SK-N-SH (cell line): ENCODE measurements at regions not wholly inside any gene's neighbourhood (a gene's known extent, or its start where the extent isn't known, plus 50 kb on each side); places are given as distances from the start of the nearest gene placed in this dataset.
"Not testable (repeated sequence)": the region's sequence is repeated elsewhere in the genome, so short reads cannot be mapped to it uniquely, and the experiment has no call there.

Experiments used
- CTCF ChIA-PET: fragments of 300-600, 350-600 bp; formaldehyde crosslinking; extraction: SDS; loops from one replicate; lab custom pipeline; 2021; lab: Yijun Ruan, JAX
- POLR2A ChIA-PET: fragments of 350-600 bp; sonication (Branson Sonifier 250); formaldehyde crosslinking; extraction: SDS; loops from one replicate; lab custom pipeline; 2020; ENCODE audit warnings: antibody characterized with exemption, inconsistent platforms; lab: Yijun Ruan, JAX
- DNase-seq: peaks from one replicate; pipeline ENCODE4 v3.0.0; 2012
- H2AFZ ChIP-seq: fragments of 200-600 bp; sonication (generic); 2 replicates; pipeline ENCODE4 v1.8.1; 2016; ENCODE audit warnings: antibody characterized with exemption, mild to moderate bottlenecking, low read depth
- H3F3A ChIP-seq: fragments of 200-600 bp; sonication (generic); replicated peaks from 2 replicates; pipeline ENCODE3; 2016; ENCODE audit warnings: antibody characterized with exemption, mild to moderate bottlenecking; ENCODE audit not compliant: insufficient read depth
- H3K27ac ChIP-seq, 2 experiments: fragments of 200-500 bp in 1 of 2; fragments of 200-600 bp in 1 of 2; sonication (Bioruptor generic) in 1 of 2; sonication (generic), shearing (Covaris generic) in 1 of 2; 2 replicates each; pipeline versions ENCODE4 v1.5.1 to v1.6.1; 2014 to 2016; ENCODE audit warnings: low read depth in 2 of 2, inconsistent platforms in 1 of 2, low read length in 1 of 2, mild to moderate bottlenecking in 1 of 2, mixed read lengths in 1 of 2
- H3K27me3 ChIP-seq: fragments of 200-600 bp; sonication (generic), shearing (Covaris generic); 2 replicates; pipeline ENCODE4 v1.6.1; 2016; ENCODE audit warnings: mixed run types; ENCODE audit not compliant: insufficient read depth
- H3K36me3 ChIP-seq, 2 experiments: fragments of 200-500 bp in 1 of 2; fragments of 200-600 bp in 1 of 2; sonication (Bioruptor generic) in 1 of 2; sonication (generic) in 1 of 2; replicated peaks in 1 of 2; 2 replicates each; pipeline versions ENCODE3 to v1.5.1; 2014 to 2016; ENCODE audit warnings: low read length in 1 of 2, mild to moderate bottlenecking in 1 of 2; ENCODE audit not compliant: insufficient read depth in 2 of 2, control insufficient read depth in 1 of 2
- H3K4me1 ChIP-seq, 2 experiments: fragments of 200-500 bp in 1 of 2; fragments of 200-600 bp in 1 of 2; sonication (Bioruptor generic) in 1 of 2; sonication (generic), shearing (Covaris generic) in 1 of 2; 2 replicates each; pipeline versions ENCODE4 v1.5.1 to v1.6.1; 2014 to 2016; ENCODE audit warnings: low read depth in 1 of 2, low read length in 1 of 2, mixed run types in 1 of 2; ENCODE audit not compliant: insufficient read depth in 2 of 2, control insufficient read depth in 1 of 2
- H3K4me2 ChIP-seq: fragments of 200-600 bp; sonication (generic), shearing (Covaris generic); 2 replicates; pipeline ENCODE4 v1.6.1; 2017; ENCODE audit warnings: mixed run types
- H3K4me3 ChIP-seq, 2 experiments: fragments of 200-500 bp in 1 of 2; fragments of 200-600 bp in 1 of 2; sonication (Bioruptor generic) in 1 of 2; sonication (generic), shearing (Covaris generic) in 1 of 2; 2 replicates each; pipeline versions ENCODE4 v1.5.1 to v1.8.1; 2014 to 2016; ENCODE audit warnings: low read depth in 2 of 2, inconsistent platforms in 1 of 2, low read length in 1 of 2, mild to moderate bottlenecking in 1 of 2, mixed read lengths in 1 of 2, moderate library complexity in 1 of 2
- H3K79me2 ChIP-seq: fragments of 200-600 bp; sonication (generic); 2 replicates; pipeline ENCODE4 v1.8.1; 2017; ENCODE audit warnings: mild to moderate bottlenecking; ENCODE audit not compliant: insufficient read depth
- H3K9ac ChIP-seq: fragments of 200-600 bp; sonication (generic); 2 replicates; pipeline ENCODE4 v1.6.1; 2017; ENCODE audit warnings: mixed run types
- H3K9me2 ChIP-seq: fragments of 200-600 bp; sonication (generic); 2 replicates; pipeline ENCODE4 v1.6.1; 2017; ENCODE audit warnings: mixed run types
- H3K9me3 ChIP-seq: fragments of 200-600 bp; sonication (generic); 2 replicates; pipeline ENCODE4 v1.6.1; 2017; ENCODE audit warnings: mixed run types, mild to moderate bottlenecking, moderate library complexity
- H4K20me1 ChIP-seq: fragments of 200-600 bp; sonication (generic); 2 replicates; pipeline ENCODE4 v1.6.1; 2017; ENCODE audit warnings: mild to moderate bottlenecking, mixed run types; ENCODE audit not compliant: insufficient read depth
- FOSL2 ChIP-seq: IDR thresholded peaks from 2 replicates; pipeline ENCODE4 v1.4.0; 2012; ENCODE audit warnings: low read depth, mild to moderate bottlenecking, moderate library complexity, borderline replicate concordance
- JUND ChIP-seq: IDR thresholded peaks from 2 replicates; pipeline ENCODE4 v1.4.0; 2012
- MEF2A ChIP-seq: IDR thresholded peaks from 2 replicates; pipeline ENCODE4 v1.4.0; 2012; ENCODE audit warnings: low read depth, borderline replicate concordance
- PBX3 ChIP-seq: IDR thresholded peaks from 2 replicates; pipeline ENCODE4; 2012
- TCF12 ChIP-seq: IDR thresholded peaks from 2 replicates; pipeline ENCODE4 v1.4.0; 2012
- YY1 ChIP-seq: IDR thresholded peaks from 2 replicates; pipeline ENCODE4 v1.4.0; 2012; ENCODE audit warnings: low read depth, mild to moderate bottlenecking
- WGBS: methylation state at CpG from one replicate; pipeline ENCODE4 v1.1.6; 2017; ENCODE audit warnings: low lambda C conversion rate; 5-methylcytosine and 5-hydroxymethylcytosine counted together

GRCh38 chr1:85520826-85521820, 56.2 kb upstream of the DDAH1 start:
- H2AFZ ChIP-seq, H3K36me3 ChIP-seq, H4K20me1 ChIP-seq, CTCF ChIA-PET, H3K9me2 ChIP-seq, H3K9me3 ChIP-seq, H3K27me3 ChIP-seq: not testable (repeated sequence)
- H3K4me3 ChIP-seq = peak overlapping the region in 1 of 2 experiments; percentile 10; a peak in 1 of 4 replicates
- H3K9ac ChIP-seq = peak overlapping the region; percentile 69
- peaks cover 0 to 11% of the 10 kb centered on the region in 2 experiments; a peak in 2 of 4 replicates for H3K4me1 ChIP-seq
- 11% methylated on average over 11 of the region's 15 CpGs for WGBS
- TF ChIP-seq JUND (peak; percentile 37), YY1 (0 out of 2 replicates have a peak, but pooled peaks have one; percentile 22), MEF2A (peak; percentile 27; the same call in 1 of the 2 replicates), FOSL2 (peak; percentile 57; the same call in 1 of the 2 replicates), TCF12 (peak; percentile 59; the same call in 1 of the 2 replicates), PBX3 (peak; percentile 20; the same call in 1 of the 2 replicates)
- TF ChIP-seq, all 33 proteins: peak for 6; not testable (repeated sequence) for 27
- Histone ChIP-seq H3K27ac (peak overlapping the region; percentile 60 to 89; a peak in 3 of 4 replicates), H3F3A (peaks cover 21% of the 10 kb centered on the region), H3K79me2 (peaks cover 51% of the 10 kb centered on the region), H3K4me2 (peak overlapping the region; percentile 70)
- DNase-seq, POLR2A ChIA-PET: not testable (repeated sequence)

DNA sequence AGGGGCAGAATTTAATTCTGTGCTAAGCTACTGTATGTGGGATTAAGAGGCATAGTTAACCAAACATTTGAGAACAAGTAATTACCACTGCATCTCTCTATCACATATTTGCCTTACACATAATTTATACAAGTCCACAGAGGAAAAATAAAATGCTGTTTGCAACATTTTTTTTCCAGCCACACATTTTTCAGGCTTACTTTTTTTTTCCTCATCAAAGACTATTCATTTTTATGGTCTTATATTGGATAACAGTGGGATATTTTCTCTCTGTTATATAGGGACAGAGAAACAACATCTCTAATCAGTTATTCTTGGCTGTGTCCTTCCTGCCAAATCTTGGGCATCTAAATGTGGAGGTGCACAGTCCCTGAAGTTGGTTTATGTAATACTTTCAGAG, 57.5 kb upstream of the DDAH1 start:
- POLR2A ChIA-PET, H3K9me3 ChIP-seq, H3K4me3 ChIP-seq, H3K9me2 ChIP-seq, DNase-seq, CTCF ChIA-PET, H3K27me3 ChIP-seq, H3K4me2 ChIP-seq, H4K20me1 ChIP-seq, H3K36me3 ChIP-seq, H2AFZ ChIP-seq: not testable (repeated sequence)
- Histone ChIP-seq H3F3A (peaks cover 31% of the 10 kb centered on the region), H3K27ac (peak overlapping the region in 1 of 2 experiments; percentile 97; a peak in 2 of 4 replicates), H3K4me1 (peaks cover 0 to 16% of the 10 kb centered on the region in 2 experiments; a peak in 2 of 4 replicates), H3K79me2 (peaks cover 52% of the 10 kb centered on the region), H3K9ac (peak overlapping the region; percentile 58)

- H3K9ac ChIP-seq, POLR2A ChIA-PET, H3K4me3 ChIP-seq, CTCF ChIA-PET, H3K9me3 ChIP-seq, H3K4me2 ChIP-seq, H4K20me1 ChIP-seq, H3K9me2 ChIP-seq, H2AFZ ChIP-seq, DNase-seq, H3K27me3 ChIP-seq, H3K36me3 ChIP-seq: not testable (repeated sequence)
- WGBS = 85% methylated on average over 4 of the region's 4 CpGs
- H3F3A ChIP-seq = peaks cover 36% of the 10 kb centered on the region
- peaks cover 45% of the 10 kb centered on the region for H3K79me2 ChIP-seq
- H3K27ac ChIP-seq = peak overlapping the region in 1 of 2 experiments; percentile 97; a peak in 2 of 4 replicates
- H3K4me1 ChIP-seq = peaks cover 0 to 16% of the 10 kb centered on the region in 2 experiments; a peak in 2 of 4 replicates
These were observed 57.5 kb upstream of the CCN1 start for GRCh38 chr1:85523061-85523460.

- Histone ChIP-seq H3K4me2 (0 out of 2 replicates have a peak overlapping the region, but pooled peaks have one; percentile 37), H3K27ac (peak overlapping the region in 1 of 2 experiments; percentile 97; a peak in 2 of 4 replicates), H3K9ac (peak overlapping the region; percentile 67), H3K4me1 (peaks cover 0 to 16% of the 10 kb centered on the region in 2 experiments; a peak in 2 of 4 replicates), H3F3A (peaks cover 36% of the 10 kb centered on the region), H3K79me2 (peaks cover 36% of the 10 kb centered on the region)
- H3K9me2 ChIP-seq, H3K9me3 ChIP-seq, H3K4me3 ChIP-seq, H3K36me3 ChIP-seq, H2AFZ ChIP-seq, CTCF ChIA-PET, POLR2A ChIA-PET, H3K27me3 ChIP-seq, DNase-seq, H4K20me1 ChIP-seq: not testable (repeated sequence)
- whole genome bisulfite sequencing = 51% methylated on average over 2 of the region's 3 CpGs
These were observed 56.2 kb upstream of the CCN1 start for GRCh38 chr1:85524281-85524886.
